ENCODE measurements at regions not wholly inside any gene's neighbourhood (a gene's known extent, or its start where the extent isn't known, plus 50 kb on each side); places are given as distances from the start of the nearest gene placed in this dataset.

DNA sequence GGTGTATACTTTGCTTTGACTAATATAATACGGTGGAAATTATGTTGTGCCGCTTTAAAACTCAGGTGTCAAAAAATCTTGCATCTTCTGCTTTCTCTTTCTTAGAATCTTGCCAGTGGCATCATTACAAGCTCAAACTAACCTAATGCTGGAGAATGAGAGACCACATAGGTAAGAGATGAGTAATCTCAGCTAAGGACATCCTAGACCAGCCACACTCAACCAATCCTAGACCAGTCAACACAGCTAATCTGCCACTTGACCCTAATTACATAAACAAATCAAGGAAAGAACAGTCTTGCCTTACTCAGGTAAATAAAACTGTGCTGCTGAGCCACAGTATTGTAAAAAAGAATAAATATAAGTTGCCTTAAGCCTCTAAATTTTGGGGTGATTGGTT, 1323.9 kb upstream of the SPRY2 start:
- intact Hi-C loops (cut with micrococcal nuclease), result no loop called here

DNA sequence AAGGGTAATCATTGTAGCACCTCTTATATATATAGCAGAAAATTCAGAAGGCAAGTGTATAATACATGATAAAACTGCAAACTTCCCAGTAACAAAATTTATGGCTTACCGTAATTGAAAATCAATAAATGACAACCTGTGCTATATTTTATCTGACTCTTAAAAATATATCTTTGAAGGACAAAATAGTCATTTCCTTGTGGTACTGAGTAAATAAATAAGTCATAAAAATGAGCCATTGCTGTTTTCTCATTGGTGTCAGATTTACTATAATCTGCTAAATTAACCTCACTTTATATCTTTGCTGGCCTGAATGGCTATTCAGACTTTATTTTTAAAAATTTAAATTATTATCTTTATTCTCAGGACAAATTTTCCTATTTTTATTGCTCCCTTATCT, 1319.1 kb upstream of the SPRY2 start:
- WGBS (ENCODE audit: insufficient coverage), result no CpG with 5 or more reads among the region's 1 CpG
- Histone ChIP-seq H3K27me3 (ENCODE audit: control insufficient read depth in 2 of 2, insufficient read depth in 2 of 2, low read length in 2 of 2) (no peaks in the 10 kb centered on the region), H3K9ac (ENCODE audit: insufficient read depth, low read length, poor library complexity, severe bottlenecking) (no peak overlapping the region), H4K20me1 (ENCODE audit: insufficient read depth, low read length) (no peaks in the 10 kb centered on the region), H3K4me2 (replicated peaks; ENCODE audit: extremely low read depth, low read length, poor library complexity, severe bottlenecking) (no peak overlapping the region), H3K9me3 (replicated peaks in 1 of 2; ENCODE audit: control insufficient read depth in 1 of 2, insufficient read depth in 1 of 2, low read length in 2 of 2) (peaks cover 12 to 21% of the 10 kb centered on the region in 2 donors), H3K79me2 (ENCODE audit: insufficient read depth, low read length) (no peaks in the 10 kb centered on the region), H3K27ac (ENCODE audit: low read depth in 1 of 2, low read length in 2 of 2) (no peak overlapping the region), H3K36me3 (replicated peaks in 1 of 2; ENCODE audit: control insufficient read depth in 1 of 2, insufficient read depth in 2 of 2, low read length in 2 of 2) (no peaks in the 10 kb centered on the region), H3K4me3 (replicated peaks in 1 of 3; ENCODE audit: low read depth in 2 of 3, low read length in 3 of 3) (no peak overlapping the region), H3K4me1 (ENCODE audit: control insufficient read depth in 1 of 2, insufficient read depth in 2 of 2, low read length in 2 of 2) (no peaks in the 10 kb centered on the region), H2AFZ (ENCODE audit: insufficient read depth, low read depth, low read length, poor library complexity, severe bottlenecking) (no peak overlapping the region)
- peaks cover 3 to 20% (median 8%) of the 10 kb centered on the region in 7 donors for H3K9me3 Mint-ChIP-seq
- H3K27me3 Mint-ChIP-seq (ENCODE audit: low read depth in 3 of 3), result no peaks in the 10 kb centered on the region
- H3K4me1 Mint-ChIP-seq, result no peaks in the 10 kb centered on the region
- TF ChIP-seq, protein P1, sequence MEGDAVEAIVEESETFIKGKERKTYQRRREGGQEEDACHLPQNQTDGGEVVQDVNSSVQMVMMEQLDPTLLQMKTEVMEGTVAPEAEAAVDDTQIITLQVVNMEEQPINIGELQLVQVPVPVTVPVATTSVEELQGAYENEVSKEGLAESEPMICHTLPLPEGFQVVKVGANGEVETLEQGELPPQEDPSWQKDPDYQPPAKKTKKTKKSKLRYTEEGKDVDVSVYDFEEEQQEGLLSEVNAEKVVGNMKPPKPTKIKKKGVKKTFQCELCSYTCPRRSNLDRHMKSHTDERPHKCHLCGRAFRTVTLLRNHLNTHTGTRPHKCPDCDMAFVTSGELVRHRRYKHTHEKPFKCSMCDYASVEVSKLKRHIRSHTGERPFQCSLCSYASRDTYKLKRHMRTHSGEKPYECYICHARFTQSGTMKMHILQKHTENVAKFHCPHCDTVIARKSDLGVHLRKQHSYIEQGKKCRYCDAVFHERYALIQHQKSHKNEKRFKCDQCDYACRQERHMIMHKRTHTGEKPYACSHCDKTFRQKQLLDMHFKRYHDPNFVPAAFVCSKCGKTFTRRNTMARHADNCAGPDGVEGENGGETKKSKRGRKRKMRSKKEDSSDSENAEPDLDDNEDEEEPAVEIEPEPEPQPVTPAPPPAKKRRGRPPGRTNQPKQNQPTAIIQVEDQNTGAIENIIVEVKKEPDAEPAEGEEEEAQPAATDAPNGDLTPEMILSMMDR (IDR thresholded peaks at IDR 0.05), result no peak
- no peak overlapping the region for H3K4me3 Mint-ChIP-seq
- H3K36me3 Mint-ChIP-seq, result no peaks in the 10 kb centered on the region
- no peak for DNase-seq
- intact Hi-C loops (cut with micrococcal nuclease), result no loop called here
- H3K27ac Mint-ChIP-seq, result no peak overlapping the region

More for the DNA sequence above, 1323.9 kb upstream of the SPRY2 start:
- H3K27ac ChIP-seq (ENCODE audit: low read depth in 1 of 2, low read length in 2 of 2), result no peak overlapping the region
- Mint-ChIP-seq H3K36me3 (no peaks in the 10 kb centered on the region), H3K4me1 (no peaks in the 10 kb centered on the region), H3K27ac (no peak overlapping the region), H3K9me3 (peaks cover 0 to 6% (median 2%) of the 10 kb centered on the region in 7 donors), H3K27me3 (ENCODE audit: low read depth in 3 of 3) (no peaks in the 10 kb centered on the region), H3K4me3 (no peak overlapping the region)
- H3K4me3 ChIP-seq (replicated peaks in 1 of 3; ENCODE audit: low read depth in 2 of 3, low read length in 3 of 3), result no peak overlapping the region
- H2AFZ ChIP-seq (ENCODE audit: insufficient read depth, low read depth, low read length, poor library complexity, severe bottlenecking), result no peak overlapping the region
- H3K9me3 ChIP-seq (replicated peaks in 1 of 2; ENCODE audit: control insufficient read depth in 1 of 2, insufficient read depth in 1 of 2, low read length in 2 of 2), result peaks cover 0 to 5% of the 10 kb centered on the region in 2 donors
- H3K79me2 ChIP-seq (ENCODE audit: insufficient read depth, low read length), result no peaks in the 10 kb centered on the region
- no peak for DNase-seq
- no peaks in the 10 kb centered on the region for H3K36me3 ChIP-seq (replicated peaks in 1 of 2; ENCODE audit: control insufficient read depth in 1 of 2, insufficient read depth in 2 of 2, low read length in 2 of 2)
- no peak overlapping the region for H3K4me2 ChIP-seq (replicated peaks; ENCODE audit: extremely low read depth, low read length, poor library complexity, severe bottlenecking)
- TF ChIP-seq, protein P1 (IDR thresholded peaks at IDR 0.05), result no peak
- H3K9ac ChIP-seq (ENCODE audit: insufficient read depth, low read length, poor library complexity, severe bottlenecking), result no peak overlapping the region
- no peaks in the 10 kb centered on the region for H3K27me3 ChIP-seq (ENCODE audit: control insufficient read depth in 2 of 2, insufficient read depth in 2 of 2, low read length in 2 of 2)
- no peaks in the 10 kb centered on the region for H3K4me1 ChIP-seq (ENCODE audit: control insufficient read depth in 1 of 2, insufficient read depth in 2 of 2, low read length in 2 of 2)
- WGBS (ENCODE audit: insufficient coverage), result no CpG with 5 or more reads among the region's 2 CpGs
- H4K20me1 ChIP-seq (ENCODE audit: insufficient read depth, low read length), result no peaks in the 10 kb centered on the region

Data from CD14-positive monocyte (primary cell).